ENCODE measurements at regions not wholly inside any gene's neighbourhood (a gene's known extent, or its start where the extent isn't known, plus 50 kb on each side); places are given as distances from the start of the nearest gene placed in this dataset.
"Not testable (repeated sequence)": the region's sequence is repeated elsewhere in the genome, so short reads cannot be mapped to it uniquely, and the experiment has no call there.

DNA sequence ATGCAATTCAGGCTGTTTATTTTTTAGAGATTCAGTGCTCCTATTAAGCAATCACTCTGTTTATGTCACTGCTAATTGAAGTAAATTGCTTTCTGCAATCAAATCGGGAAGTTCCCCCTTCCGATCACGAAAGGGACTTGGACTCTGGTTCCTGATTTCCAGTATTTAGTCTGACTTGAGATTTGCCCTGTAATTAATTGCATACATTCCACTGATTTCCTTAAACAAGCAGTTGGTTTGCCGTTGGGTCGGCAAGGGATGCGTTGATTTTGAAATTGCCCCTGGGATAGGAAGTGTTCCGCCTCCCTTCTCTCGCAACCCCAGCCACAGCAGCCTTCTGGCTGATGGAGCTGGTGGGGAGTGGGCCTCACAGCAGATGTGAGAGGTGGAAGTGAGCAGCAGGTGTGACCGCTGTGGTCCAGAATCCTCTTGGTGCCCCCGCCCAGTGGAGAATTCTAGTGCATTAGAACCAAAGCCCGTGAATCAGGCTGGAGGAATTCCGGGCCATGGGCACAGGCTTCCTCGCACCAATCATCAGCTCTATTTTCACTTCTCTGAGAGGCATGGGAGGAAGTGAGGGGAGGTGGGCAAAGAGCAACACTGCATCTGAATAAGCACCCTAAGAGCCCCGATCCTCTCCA, 102.5 kb downstream of the SPRY4 start:
- DNase-seq (ENCODE audit: low read depth in 2 of 2) = no peak

DNA sequence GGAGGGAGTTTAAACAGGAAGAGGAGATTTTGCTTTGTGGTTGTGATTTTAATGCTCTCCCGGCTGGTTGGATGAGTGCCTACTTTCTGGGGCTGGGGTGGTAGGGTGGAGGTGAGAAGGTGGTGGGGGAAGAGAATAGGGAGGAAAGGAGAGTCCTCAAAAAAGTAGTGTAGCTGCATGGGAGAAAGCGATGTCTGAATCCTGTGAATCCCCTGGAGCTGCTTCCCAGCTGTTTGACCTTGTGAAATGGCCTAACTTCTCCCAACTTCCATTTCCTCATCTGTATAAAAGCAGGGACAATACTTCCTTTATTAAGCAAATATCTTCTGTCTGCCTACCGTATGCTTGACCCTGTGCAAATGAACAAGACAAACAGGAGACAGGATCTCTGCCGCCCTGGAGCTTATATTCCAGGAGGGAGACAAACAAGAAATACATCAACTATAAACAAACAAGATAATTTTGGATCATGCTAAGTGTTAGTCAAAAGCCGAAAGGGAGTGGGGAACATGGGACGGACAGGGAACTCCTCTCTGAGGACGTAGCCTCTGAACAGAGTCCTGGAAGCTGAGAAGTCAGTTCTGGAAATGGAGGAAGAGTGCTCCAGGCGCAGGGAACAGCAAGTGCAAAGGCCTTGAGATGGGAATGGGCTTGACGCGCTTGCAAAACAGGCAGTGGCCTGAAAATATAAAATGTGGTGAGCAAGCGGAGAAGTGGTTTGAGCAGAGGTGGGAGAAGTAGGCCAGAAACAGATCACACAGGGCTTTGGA, 103.5 kb downstream of the SPRY4 start:
- no peak for DNase-seq (ENCODE audit: low read depth in 2 of 2)

DNA sequence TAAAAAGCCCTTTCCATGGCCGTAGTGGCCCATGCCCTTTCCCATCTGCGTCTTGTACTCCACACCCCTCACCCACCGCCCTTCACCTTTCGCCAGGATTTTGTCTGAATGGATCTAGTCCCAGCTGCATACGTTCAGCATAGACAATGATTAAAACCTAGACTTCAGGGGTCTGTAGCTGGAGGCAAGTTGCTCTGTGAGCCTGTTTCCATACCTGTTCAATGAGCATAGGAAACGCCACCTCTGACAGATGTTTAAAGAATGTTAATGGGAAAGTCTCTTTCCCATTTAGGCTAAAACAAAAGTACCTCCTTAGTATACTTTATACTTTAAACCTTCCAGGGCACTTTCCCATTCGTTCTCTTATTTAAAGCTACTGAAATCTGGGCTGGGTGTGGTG, 105.7 kb downstream of the SPRY4 start:
- no peak for DNase-seq (ENCODE audit: low read depth in 2 of 2)

DNA sequence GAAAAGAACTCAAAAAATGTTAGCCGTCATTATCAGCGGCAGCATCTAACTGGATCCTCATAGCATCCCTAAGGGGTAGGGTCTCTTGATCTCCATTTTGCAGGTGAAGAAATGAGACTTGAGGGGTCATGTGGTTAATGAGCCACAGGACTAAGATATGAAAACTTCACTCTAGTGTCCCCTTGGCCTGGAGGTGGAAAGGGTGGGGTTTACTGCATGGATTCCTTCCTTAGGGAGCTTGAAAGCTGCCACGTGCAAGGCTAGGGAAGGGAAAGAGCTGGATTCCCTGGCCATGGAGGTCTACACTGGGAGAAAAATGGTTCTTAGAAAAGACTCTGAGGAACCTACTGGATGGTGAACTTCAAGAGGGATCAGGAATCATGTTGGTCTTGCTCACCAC, 107.9 kb downstream of the SPRY4 start:
- no peak for DNase-seq (ENCODE audit: low read depth in 2 of 2)

- DNase-seq (ENCODE audit: low read depth in 2 of 2) = no peak
Measured at GRCh38 chr5:142215915-142216681, 107.5 kb downstream of the NDFIP1 start.

- no peak for DNase-seq (ENCODE audit: low read depth in 2 of 2)
Measured at GRCh38 chr5:142213077-142213476, 104.5 kb downstream of the NDFIP1 start.

DNA sequence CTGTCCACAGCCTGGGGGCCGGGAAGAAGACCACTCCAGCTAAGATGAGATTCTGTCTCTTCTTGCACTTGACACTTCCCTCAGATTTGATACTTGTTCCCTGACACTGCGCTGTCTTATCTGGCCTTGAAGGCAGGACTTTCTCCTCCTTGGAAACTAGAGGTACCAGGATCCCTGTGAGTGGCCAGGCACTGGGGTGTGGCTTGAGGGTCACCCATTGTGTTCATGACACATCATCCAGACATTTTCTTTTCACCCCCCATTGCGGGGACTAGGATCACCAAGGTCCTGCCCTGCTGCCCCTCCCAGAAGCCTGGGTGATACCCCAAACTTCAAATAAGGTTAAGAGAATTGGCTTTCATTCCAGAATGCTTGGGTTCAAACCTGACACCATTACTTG, 103.3 kb downstream of the NDFIP1 start:
- no peak for DNase-seq (ENCODE audit: low read depth in 2 of 2)

DNA sequence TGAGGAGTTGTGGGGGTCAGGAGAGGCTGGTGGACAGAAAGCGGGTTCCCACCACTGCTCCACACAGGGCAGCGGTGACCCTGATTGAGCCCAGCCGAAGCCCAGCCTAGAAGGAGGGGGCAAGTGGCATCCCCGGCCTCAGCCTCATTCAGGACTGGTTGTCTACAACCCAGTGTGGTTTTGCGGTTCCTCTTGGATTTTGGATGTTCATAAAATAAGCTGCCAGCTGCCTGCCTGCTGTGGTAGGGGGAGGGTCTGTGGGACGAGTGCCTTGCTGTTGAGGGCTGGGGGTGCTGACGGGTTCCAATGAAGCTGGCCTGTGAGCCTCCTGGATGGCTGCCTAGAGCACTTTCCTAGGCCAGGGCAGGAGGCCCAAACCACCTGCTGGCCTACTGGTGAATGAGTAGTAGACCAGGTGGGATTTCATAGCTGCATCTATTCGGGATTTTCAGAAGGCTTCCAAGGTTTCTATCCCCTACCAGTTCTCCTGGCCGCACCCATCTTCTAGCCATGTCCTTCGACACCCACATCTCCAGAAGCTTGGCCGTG, 102.4 kb downstream of the NDFIP1 start:
- DNase-seq (ENCODE audit: low read depth in 2 of 2) = no peak

GRCh38 chr5:142210011-142210410, 101.4 kb downstream of the NDFIP1 start:
- DNase-seq (ENCODE audit: low read depth in 2 of 2) = no peak

DNA sequence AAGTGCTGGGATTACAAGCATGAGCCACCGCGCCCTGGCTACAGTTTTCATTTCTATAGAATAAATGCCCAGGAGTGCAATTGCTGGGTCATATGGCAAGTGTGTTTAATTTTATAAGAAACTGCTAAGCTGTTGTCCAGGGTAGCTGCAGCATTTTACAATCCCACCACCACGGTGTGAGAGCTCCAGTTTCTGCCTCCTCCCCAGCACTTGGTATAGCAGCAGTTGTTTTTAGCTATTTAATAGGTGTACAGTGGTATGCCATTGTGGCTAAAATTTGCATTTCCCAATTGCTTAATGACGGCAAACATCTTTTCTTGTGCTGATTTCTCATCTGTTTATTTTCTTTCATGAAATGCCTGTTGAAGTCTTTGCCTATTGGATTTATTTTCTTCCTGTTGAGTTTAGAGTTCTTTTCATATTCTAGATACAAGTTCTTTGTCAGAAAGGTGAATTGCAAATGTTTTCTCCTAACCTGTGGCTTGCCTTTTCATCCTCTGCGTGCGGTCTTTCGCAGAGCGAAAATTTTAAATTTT, 100.3 kb downstream of the NDFIP1 start:
- DNase-seq (ENCODE audit: low read depth in 2 of 2) = no peak

- not testable (repeated sequence) for DNase-seq (ENCODE audit: low read depth in 2 of 2)
Measured at GRCh38 chr5:142208244-142208643, 99.7 kb downstream of the NDFIP1 start.

- no peak for DNase-seq (ENCODE audit: low read depth in 2 of 2)
Measured at GRCh38 chr5:142206801-142207200, 98.2 kb downstream of the NDFIP1 start.

DNA sequence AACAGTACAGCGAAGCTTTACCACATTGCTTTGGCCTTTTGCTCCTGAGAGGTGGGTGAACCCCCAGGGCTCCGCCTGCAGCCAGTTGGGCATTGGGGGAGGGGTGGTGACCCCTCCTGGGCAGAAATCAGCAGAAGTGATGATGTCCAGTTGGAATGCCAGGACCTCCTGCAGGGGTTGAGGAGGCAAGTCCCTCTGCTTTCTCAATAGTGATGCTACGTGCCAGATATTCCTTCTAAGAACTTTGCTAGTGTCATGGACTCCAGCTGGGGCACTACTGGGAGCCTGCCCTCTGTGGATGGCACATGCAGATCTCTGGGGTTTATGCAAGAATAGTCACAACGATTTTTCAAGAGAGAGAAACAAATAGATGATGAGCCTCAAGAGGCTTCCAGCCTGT, 95.6 kb downstream of the NDFIP1 start:
- DNase-seq (ENCODE audit: low read depth in 2 of 2) = no peak

Measured in stimulated activated CD8-positive, alpha-beta memory T cell treated with anti-CD3 and anti-CD28 coated beads, Interleukin-15, amount 100 ng/mL, for 4 hours (primary cell).